NCI-H2081 (cell line): ENCODE measurements at regions not wholly inside any gene's neighbourhood (a gene's known extent, or its start where the extent isn't known, plus 50 kb on each side); places are given as distances from the start of the nearest gene placed in this dataset.

Experiments
- DNase-seq, 2 experiments: peaks; one replicate each; lab custom pipeline; 2025; lab: John Stamatoyannopoulos, UW

DNA sequence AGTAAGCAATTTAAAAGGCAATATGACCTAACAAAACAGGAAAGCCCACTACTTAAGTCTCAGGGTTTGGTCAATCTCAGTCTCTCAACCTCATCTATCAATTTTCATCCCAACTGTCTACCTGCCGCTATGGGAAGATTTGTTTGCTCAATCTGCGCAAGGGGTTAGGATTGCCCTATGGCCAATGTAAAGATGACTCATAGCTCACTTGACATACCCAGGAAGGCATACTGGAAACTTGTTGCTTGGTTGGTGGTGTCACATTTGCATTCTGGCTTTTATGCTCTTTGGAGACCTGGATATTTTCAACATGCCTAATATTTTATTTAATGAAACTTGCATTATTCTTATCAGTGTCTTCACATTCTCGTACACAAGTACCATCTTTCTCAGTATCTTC is 78.1 kb upstream of the TMEM196 start:
- no peak for DNase-seq

DNA sequence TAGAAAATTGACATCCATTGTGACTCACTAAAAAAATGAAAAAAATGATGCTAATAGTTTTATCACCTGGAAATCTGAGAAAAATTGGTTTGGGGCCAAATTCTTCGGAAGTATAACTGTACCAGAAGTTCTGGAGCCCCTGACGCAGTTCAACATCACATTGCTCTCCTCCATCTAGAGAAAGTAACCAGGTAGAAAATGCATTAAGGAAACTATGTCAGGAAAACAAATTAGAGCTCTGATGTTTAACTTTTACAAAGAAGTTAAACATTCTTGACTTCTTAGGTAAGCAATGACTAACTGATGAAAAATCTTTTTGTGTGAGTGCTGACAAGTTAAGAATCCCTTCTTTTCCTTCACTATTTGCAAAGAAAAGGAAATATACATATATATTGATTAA is 61.1 kb upstream of the TMEM196 start:
- DNase-seq: no peak

DNA sequence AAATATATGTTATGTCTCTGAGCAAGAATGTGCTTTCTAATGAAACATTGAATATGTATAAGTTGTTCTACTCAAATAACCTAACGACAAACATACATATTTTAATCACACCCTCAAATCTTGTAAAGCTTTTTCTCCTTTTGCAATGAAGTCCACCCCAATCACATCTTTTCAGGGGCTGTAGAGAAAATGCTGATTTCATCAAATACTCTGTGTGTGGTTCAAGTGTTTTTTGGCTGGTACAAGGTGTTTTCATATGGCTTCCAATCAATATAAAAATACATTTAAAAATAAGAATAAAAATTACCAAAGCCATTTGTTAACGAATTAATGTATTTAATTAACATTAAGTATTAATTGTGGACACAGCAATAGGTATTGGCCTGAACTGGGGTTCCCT is 57.2 kb upstream of the TMEM196 start:
- DNase-seq: no peak
